GM23338 (cell line): ENCODE measurements at regions not wholly inside any gene's neighbourhood (a gene's known extent, or its start where the extent isn't known, plus 50 kb on each side); places are given as distances from the start of the nearest gene placed in this dataset.

Source experiments
- CREB1 ChIP-seq: fragments of 250-450 bp; sonication (Bioruptor Pico); IDR thresholded peaks from 2 replicates; pipeline ENCODE4 v1.5.0; 2020; ENCODE audit warnings: low read depth, mild to moderate bottlenecking, moderate library complexity
- EZH2 ChIP-seq: fragments of 200-600 bp; sonication (generic); IDR thresholded peaks from one replicate; pipeline ENCODE4 v1.8.0; 2017; ENCODE audit warnings: antibody characterized with exemption, mild to moderate bottlenecking, low read depth; ENCODE audit not compliant: unreplicated experiment
- EZH2phosphoT487 ChIP-seq: fragments of 200-600 bp; sonication (generic); IDR thresholded peaks from one replicate; pipeline ENCODE4 v1.8.1; 2018; ENCODE audit warnings: antibody characterized with exemption; ENCODE audit not compliant: unreplicated experiment
- JUNB ChIP-seq: IDR thresholded peaks from one replicate; pipeline ENCODE4 v1.6.1; 2016; ENCODE audit warnings: antibody characterized with exemption; ENCODE audit not compliant: unreplicated experiment
- POLR2AphosphoS5 ChIP-seq: IDR thresholded peaks from 2 replicates; pipeline ENCODE4 v1.6.1; 2016; ENCODE audit warnings: antibody characterized with exemption, low read depth
- REST ChIP-seq: IDR thresholded peaks from one replicate; pipeline ENCODE4 v1.6.1; 2018; ENCODE audit warnings: antibody characterized with exemption; ENCODE audit not compliant: unreplicated experiment
- ZNF114 ChIP-seq: fragments of 250-450 bp; sonication (Bioruptor Pico); IDR thresholded peaks from 2 replicates; pipeline ENCODE4 v1.5.0; 2020; ENCODE audit warnings: mild to moderate bottlenecking, moderate library complexity
- ZNF331 ChIP-seq: fragments of 250-450 bp; sonication (Bioruptor Pico); IDR thresholded peaks from 2 replicates; pipeline ENCODE4 v1.5.0; 2020; ENCODE audit warnings: low read depth, mild to moderate bottlenecking, moderate library complexity
- TF ChIP-seq, protein P1 (sequence below), 2 experiments: fragments of 200-600 bp in 1 of 2; sonication (generic) in 1 of 2; conservative IDR thresholded peaks; 2 replicates each; pipeline versions ENCODE4 v1.5.1 to v1.6.1; 2016 to 2017; ENCODE audit warnings: antibody characterized with exemption in 2 of 2, low read depth in 2 of 2, mild to moderate bottlenecking in 2 of 2, moderate library complexity in 1 of 2
- TF ChIP-seq, protein P2 (sequence below): IDR thresholded peaks from 2 replicates; pipeline ENCODE4 v1.6.1; 2016; ENCODE audit warnings: antibody characterized with exemption
- TF ChIP-seq, protein P3 (sequence below): fragments of 250-450 bp; sonication (Bioruptor Pico); IDR thresholded peaks from 2 replicates; pipeline ENCODE4 v1.5.0; 2020; ENCODE audit warnings: mild to moderate bottlenecking, moderate library complexity

DNA sequence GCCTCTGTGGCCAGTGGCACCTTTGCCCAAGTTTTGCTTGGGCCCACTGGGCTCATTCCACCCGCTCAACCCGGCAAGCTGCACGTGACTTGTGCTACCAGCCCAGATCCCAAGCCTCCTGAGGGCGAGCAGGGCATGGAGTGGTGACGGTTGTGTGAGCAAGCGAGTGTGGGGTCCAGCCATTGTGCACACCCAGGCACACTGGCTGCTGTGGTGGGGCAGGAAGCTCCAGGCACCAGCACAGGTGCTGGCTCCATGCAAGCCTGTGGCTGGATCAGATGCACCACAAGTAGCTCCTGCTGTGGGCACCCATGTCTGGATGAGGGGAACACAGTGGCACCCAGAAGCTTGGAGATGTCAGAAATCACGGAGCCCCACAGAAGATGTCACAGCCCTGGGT, 557.0 kb upstream of the GNPDA2 start:
- TF ChIP-seq, protein P1, sequence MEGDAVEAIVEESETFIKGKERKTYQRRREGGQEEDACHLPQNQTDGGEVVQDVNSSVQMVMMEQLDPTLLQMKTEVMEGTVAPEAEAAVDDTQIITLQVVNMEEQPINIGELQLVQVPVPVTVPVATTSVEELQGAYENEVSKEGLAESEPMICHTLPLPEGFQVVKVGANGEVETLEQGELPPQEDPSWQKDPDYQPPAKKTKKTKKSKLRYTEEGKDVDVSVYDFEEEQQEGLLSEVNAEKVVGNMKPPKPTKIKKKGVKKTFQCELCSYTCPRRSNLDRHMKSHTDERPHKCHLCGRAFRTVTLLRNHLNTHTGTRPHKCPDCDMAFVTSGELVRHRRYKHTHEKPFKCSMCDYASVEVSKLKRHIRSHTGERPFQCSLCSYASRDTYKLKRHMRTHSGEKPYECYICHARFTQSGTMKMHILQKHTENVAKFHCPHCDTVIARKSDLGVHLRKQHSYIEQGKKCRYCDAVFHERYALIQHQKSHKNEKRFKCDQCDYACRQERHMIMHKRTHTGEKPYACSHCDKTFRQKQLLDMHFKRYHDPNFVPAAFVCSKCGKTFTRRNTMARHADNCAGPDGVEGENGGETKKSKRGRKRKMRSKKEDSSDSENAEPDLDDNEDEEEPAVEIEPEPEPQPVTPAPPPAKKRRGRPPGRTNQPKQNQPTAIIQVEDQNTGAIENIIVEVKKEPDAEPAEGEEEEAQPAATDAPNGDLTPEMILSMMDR (conservative IDR thresholded peaks at IDR 0.05; ENCODE audit: low read depth in 2 of 2) = no peak
- TF ChIP-seq JUNB (no peak), EZH2 (no peak), POLR2AphosphoS5 (no peak), REST (no peak), CREB1 (CRISPR knock-in tag) (no peak), EZH2phosphoT487 (no peak), ZNF331 (CRISPR knock-in tag) (no peak), ZNF114 (CRISPR knock-in tag) (no peak)
- TF ChIP-seq, protein P2, sequence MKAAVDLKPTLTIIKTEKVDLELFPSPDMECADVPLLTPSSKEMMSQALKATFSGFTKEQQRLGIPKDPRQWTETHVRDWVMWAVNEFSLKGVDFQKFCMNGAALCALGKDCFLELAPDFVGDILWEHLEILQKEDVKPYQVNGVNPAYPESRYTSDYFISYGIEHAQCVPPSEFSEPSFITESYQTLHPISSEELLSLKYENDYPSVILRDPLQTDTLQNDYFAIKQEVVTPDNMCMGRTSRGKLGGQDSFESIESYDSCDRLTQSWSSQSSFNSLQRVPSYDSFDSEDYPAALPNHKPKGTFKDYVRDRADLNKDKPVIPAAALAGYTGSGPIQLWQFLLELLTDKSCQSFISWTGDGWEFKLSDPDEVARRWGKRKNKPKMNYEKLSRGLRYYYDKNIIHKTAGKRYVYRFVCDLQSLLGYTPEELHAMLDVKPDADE = no peak
- TF ChIP-seq, protein P3, sequence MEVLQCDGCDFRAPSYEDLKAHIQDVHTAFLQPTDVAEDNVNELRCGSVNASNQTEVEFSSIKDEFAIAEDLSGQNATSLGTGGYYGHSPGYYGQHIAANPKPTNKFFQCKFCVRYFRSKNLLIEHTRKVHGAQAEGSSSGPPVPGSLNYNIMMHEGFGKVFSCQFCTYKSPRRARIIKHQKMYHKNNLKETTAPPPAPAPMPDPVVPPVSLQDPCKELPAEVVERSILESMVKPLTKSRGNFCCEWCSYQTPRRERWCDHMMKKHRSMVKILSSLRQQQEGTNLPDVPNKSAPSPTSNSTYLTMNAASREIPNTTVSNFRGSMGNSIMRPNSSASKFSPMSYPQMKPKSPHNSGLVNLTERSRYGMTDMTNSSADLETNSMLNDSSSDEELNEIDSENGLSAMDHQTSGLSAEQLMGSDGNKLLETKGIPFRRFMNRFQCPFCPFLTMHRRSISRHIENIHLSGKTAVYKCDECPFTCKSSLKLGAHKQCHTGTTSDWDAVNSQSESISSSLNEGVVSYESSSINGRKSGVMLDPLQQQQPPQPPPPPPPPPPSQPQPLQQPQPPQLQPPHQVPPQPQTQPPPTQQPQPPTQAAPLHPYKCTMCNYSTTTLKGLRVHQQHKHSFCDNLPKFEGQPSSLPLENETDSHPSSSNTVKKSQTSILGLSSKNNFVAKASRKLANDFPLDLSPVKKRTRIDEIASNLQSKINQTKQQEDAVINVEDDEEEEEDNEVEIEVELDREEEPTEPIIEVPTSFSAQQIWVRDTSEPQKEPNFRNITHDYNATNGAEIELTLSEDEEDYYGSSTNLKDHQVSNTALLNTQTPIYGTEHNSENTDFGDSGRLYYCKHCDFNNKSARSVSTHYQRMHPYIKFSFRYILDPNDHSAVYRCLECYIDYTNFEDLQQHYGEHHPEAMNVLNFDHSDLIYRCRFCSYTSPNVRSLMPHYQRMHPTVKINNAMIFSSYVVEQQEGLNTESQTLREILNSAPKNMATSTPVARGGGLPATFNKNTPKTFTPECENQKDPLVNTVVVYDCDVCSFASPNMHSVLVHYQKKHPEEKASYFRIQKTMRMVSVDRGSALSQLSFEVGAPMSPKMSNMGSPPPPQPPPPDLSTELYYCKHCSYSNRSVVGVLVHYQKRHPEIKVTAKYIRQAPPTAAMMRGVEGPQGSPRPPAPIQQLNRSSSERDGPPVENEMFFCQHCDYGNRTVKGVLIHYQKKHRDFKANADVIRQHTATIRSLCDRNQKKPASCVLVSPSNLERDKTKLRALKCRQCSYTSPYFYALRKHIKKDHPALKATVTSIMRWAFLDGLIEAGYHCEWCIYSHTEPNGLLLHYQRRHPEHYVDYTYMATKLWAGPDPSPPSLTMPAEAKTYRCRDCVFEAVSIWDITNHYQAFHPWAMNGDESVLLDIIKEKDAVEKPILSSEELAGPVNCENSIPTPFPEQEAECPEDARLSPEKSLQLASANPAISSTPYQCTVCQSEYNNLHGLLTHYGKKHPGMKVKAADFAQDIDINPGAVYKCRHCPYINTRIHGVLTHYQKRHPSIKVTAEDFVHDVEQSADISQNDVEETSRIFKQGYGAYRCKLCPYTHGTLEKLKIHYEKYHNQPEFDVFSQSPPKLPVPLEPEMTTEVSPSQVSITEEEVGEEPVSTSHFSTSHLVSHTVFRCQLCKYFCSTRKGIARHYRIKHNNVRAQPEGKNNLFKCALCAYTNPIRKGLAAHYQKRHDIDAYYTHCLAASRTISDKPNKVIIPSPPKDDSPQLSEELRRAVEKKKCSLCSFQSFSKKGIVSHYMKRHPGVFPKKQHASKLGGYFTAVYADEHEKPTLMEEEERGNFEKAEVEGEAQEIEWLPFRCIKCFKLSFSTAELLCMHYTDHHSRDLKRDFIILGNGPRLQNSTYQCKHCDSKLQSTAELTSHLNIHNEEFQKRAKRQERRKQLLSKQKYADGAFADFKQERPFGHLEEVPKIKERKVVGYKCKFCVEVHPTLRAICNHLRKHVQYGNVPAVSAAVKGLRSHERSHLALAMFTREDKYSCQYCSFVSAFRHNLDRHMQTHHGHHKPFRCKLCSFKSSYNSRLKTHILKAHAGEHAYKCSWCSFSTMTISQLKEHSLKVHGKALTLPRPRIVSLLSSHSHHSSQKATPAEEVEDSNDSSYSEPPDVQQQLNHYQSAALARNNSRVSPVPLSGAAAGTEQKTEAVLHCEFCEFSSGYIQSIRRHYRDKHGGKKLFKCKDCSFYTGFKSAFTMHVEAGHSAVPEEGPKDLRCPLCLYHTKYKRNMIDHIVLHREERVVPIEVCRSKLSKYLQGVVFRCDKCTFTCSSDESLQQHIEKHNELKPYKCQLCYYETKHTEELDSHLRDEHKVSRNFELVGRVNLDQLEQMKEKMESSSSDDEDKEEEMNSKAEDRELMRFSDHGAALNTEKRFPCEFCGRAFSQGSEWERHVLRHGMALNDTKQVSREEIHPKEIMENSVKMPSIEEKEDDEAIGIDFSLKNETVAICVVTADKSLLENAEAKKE = no peak
